ENCODE measurements at regions not wholly inside any gene's neighbourhood (a gene's known extent, or its start where the extent isn't known, plus 50 kb on each side); places are given as distances from the start of the nearest gene placed in this dataset.
"Not testable (repeated sequence)": the region's sequence is repeated elsewhere in the genome, so short reads cannot be mapped to it uniquely, and the experiment has no call there.

- no peak for DNase-seq (ENCODE audit: insufficient read length, low spot score, missing footprints)
- no peak overlapping the region for H3K4me2 ChIP-seq (ENCODE audit: insufficient read depth, low read length)
- H3K4me1 ChIP-seq (ENCODE audit: insufficient read depth, low read length): no peaks in the 10 kb centered on the region
- H3K79me2 ChIP-seq (ENCODE audit: insufficient read depth, low read length): no peaks in the 10 kb centered on the region
- no peaks in the 10 kb centered on the region for H3K27me3 ChIP-seq (ENCODE audit: insufficient read depth, low read length)
- no peaks in the 10 kb centered on the region for H3K9me3 ChIP-seq (ENCODE audit: low read depth, low read length)
- H3K27ac ChIP-seq (ENCODE audit: low read depth, low read length): no peak overlapping the region
- TF ChIP-seq CTCF (IDR thresholded peaks at IDR 0.05; ENCODE audit: extremely low read depth, low read depth, low read length): no peak
- no peaks in the 10 kb centered on the region for H3K36me3 ChIP-seq (ENCODE audit: insufficient read depth, low read length)
- H3K4me3 ChIP-seq (ENCODE audit: insufficient read depth, low read length): no peak overlapping the region
- no peak overlapping the region for H2AFZ ChIP-seq (ENCODE audit: low read length)
- H4K20me1 ChIP-seq (ENCODE audit: insufficient read depth, low read length): no peaks in the 10 kb centered on the region
Measured at GRCh38 chrX:108947205-108947604, 210.8 kb upstream of the IRS4 start.

GRCh38 chrX:108946531-108946930 lies 210.2 kb upstream of the IRS4 start:
- no peak overlapping the region for H3K4me3 ChIP-seq (ENCODE audit: insufficient read depth, low read length)
- H2AFZ ChIP-seq (ENCODE audit: low read length): no peak overlapping the region
- H3K4me1 ChIP-seq (ENCODE audit: insufficient read depth, low read length): no peaks in the 10 kb centered on the region
- no peak for TF ChIP-seq CTCF (IDR thresholded peaks at IDR 0.05; ENCODE audit: extremely low read depth, low read depth, low read length)
- H3K4me2 ChIP-seq (ENCODE audit: insufficient read depth, low read length): no peak overlapping the region
- no peaks in the 10 kb centered on the region for H3K27me3 ChIP-seq (ENCODE audit: insufficient read depth, low read length)
- H3K27ac ChIP-seq (ENCODE audit: low read depth, low read length): no peak overlapping the region
- no peak for DNase-seq (ENCODE audit: insufficient read length, low spot score, missing footprints)
- H3K36me3 ChIP-seq (ENCODE audit: insufficient read depth, low read length): no peaks in the 10 kb centered on the region
- H3K9me3 ChIP-seq (ENCODE audit: low read depth, low read length): no peaks in the 10 kb centered on the region
- no peaks in the 10 kb centered on the region for H3K79me2 ChIP-seq (ENCODE audit: insufficient read depth, low read length)
- H4K20me1 ChIP-seq (ENCODE audit: insufficient read depth, low read length): no peaks in the 10 kb centered on the region

- H3K27ac ChIP-seq (ENCODE audit: low read depth, low read length): no peak overlapping the region
- H3K9me3 ChIP-seq (ENCODE audit: low read depth, low read length): no peaks in the 10 kb centered on the region
- no peaks in the 10 kb centered on the region for H3K79me2 ChIP-seq (ENCODE audit: insufficient read depth, low read length)
- DNase-seq (ENCODE audit: insufficient read length, low spot score, missing footprints): no peak
- H4K20me1 ChIP-seq (ENCODE audit: insufficient read depth, low read length): no peaks in the 10 kb centered on the region
- H3K36me3 ChIP-seq (ENCODE audit: insufficient read depth, low read length): no peaks in the 10 kb centered on the region
- no peaks in the 10 kb centered on the region for H3K27me3 ChIP-seq (ENCODE audit: insufficient read depth, low read length)
- H2AFZ ChIP-seq (ENCODE audit: low read length): no peak overlapping the region
- H3K4me2 ChIP-seq (ENCODE audit: insufficient read depth, low read length): no peak overlapping the region
- no peaks in the 10 kb centered on the region for H3K4me1 ChIP-seq (ENCODE audit: insufficient read depth, low read length)
- H3K4me3 ChIP-seq (ENCODE audit: insufficient read depth, low read length): no peak overlapping the region
- TF ChIP-seq CTCF (IDR thresholded peaks at IDR 0.05; ENCODE audit: extremely low read depth, low read depth, low read length): no peak
Measured at GRCh38 chrX:108945883-108946523, 209.6 kb upstream of the IRS4 start.

- no peaks in the 10 kb centered on the region for H4K20me1 ChIP-seq (ENCODE audit: insufficient read depth, low read length)
- H3K27me3 ChIP-seq (ENCODE audit: insufficient read depth, low read length): no peaks in the 10 kb centered on the region
- H3K36me3 ChIP-seq (ENCODE audit: insufficient read depth, low read length): no peaks in the 10 kb centered on the region
- H3K27ac ChIP-seq (ENCODE audit: low read depth, low read length): no peak overlapping the region
- H3K9me3 ChIP-seq (ENCODE audit: low read depth, low read length): no peaks in the 10 kb centered on the region
- H3K79me2 ChIP-seq (ENCODE audit: insufficient read depth, low read length): no peaks in the 10 kb centered on the region
- no peaks in the 10 kb centered on the region for H3K4me1 ChIP-seq (ENCODE audit: insufficient read depth, low read length)
- H3K4me2 ChIP-seq (ENCODE audit: insufficient read depth, low read length): no peak overlapping the region
- no peak overlapping the region for H2AFZ ChIP-seq (ENCODE audit: low read length)
- no peak for DNase-seq (ENCODE audit: insufficient read length, low spot score, missing footprints)
- no peak for TF ChIP-seq CTCF (IDR thresholded peaks at IDR 0.05; ENCODE audit: extremely low read depth, low read depth, low read length)
- H3K4me3 ChIP-seq (ENCODE audit: insufficient read depth, low read length): no peak overlapping the region
Measured at GRCh38 chrX:108914791-108915190, 178.4 kb upstream of the IRS4 start.

GRCh38 chrX:108903831-108904230 lies 167.5 kb upstream of the IRS4 start:
- H3K4me2 ChIP-seq (ENCODE audit: insufficient read depth, low read length); H3K4me3 ChIP-seq (ENCODE audit: insufficient read depth, low read length); H3K9me3 ChIP-seq (ENCODE audit: low read depth, low read length); H3K27ac ChIP-seq (ENCODE audit: low read depth, low read length); H2AFZ ChIP-seq (ENCODE audit: low read length); H3K79me2 ChIP-seq (ENCODE audit: insufficient read depth, low read length); H3K27me3 ChIP-seq (ENCODE audit: insufficient read depth, low read length); H3K4me1 ChIP-seq (ENCODE audit: insufficient read depth, low read length); DNase-seq (ENCODE audit: insufficient read length, low spot score, missing footprints); H3K36me3 ChIP-seq (ENCODE audit: insufficient read depth, low read length); H4K20me1 ChIP-seq (ENCODE audit: insufficient read depth, low read length): not testable (repeated sequence)
